ENCODE measurements at regions not wholly inside any gene's neighbourhood (a gene's known extent, or its start where the extent isn't known, plus 50 kb on each side); places are given as distances from the start of the nearest gene placed in this dataset.

- RAD21 ChIA-PET (ENCODE audit: unreplicated experiment): interaction anchor here (0.6 kb wide), 1 partner anchor 67 kb away, joined by 3 read pairs; no protein-coding TSS in a partner anchor
- H3K9me3 ChIP-seq (replicated peaks; ENCODE audit: control insufficient read depth, insufficient read depth, low read length): no peaks in the 10 kb centered on the region
These were observed 604.4 kb upstream of the SPRY2 start for GRCh38 chr13:80945328-80945727.

More at GRCh38 chr13:80945328-80945727, 604.4 kb upstream of the SPRY2 start:
- no peaks in the 10 kb centered on the region for H3K4me1 ChIP-seq (ENCODE audit: control insufficient read depth, insufficient read depth, low read length)
- H3K4me2 ChIP-seq (ENCODE audit: control insufficient read depth, insufficient read depth): no peak overlapping the region
- SMC1A ChIA-PET (ENCODE audit: uncharacterized antibody, unreplicated experiment): interaction anchor here (0.9 to 1.6 kb wide), 2 partner anchors 9 to 11 kb away, joined by 4 to 5 read pairs; no protein-coding TSS in a partner anchor
- H3K79me2 ChIP-seq (ENCODE audit: control insufficient read depth, insufficient read depth, low read length): no peaks in the 10 kb centered on the region
- FAIRE-seq: no peak
- H3K36me3 ChIP-seq (ENCODE audit: control insufficient read depth in 2 of 2, insufficient read depth in 2 of 2, low read length in 1 of 2): no peaks in the 10 kb centered on the region
- no peak for TF ChIP-seq HDAC2 (IDR thresholded peaks at IDR 0.05)
- TF ChIP-seq MYB (IDR thresholded peaks at IDR 0.05; ENCODE audit: borderline replicate concordance, low read depth, low read length): no peak
- TF ChIP-seq, protein P1, sequence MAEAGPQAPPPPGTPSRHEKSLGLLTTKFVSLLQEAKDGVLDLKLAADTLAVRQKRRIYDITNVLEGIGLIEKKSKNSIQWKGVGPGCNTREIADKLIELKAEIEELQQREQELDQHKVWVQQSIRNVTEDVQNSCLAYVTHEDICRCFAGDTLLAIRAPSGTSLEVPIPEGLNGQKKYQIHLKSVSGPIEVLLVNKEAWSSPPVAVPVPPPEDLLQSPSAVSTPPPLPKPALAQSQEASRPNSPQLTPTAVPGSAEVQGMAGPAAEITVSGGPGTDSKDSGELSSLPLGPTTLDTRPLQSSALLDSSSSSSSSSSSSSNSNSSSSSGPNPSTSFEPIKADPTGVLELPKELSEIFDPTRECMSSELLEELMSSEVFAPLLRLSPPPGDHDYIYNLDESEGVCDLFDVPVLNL (IDR thresholded peaks at IDR 0.05; ENCODE audit: low read depth, low read length): no peak
- no peak for TF ChIP-seq KLF5 (IDR thresholded peaks at IDR 0.05; ENCODE audit: partially characterized antibody)
- no peak for TF ChIP-seq ETV6 (conservative IDR thresholded peaks at IDR 0.05 in 1 of 2, IDR thresholded peaks at IDR 0.05 in 1 of 2; ENCODE audit: borderline replicate concordance in 1 of 2, low read depth in 1 of 2)
- no peak for TF ChIP-seq SPI1 (IDR thresholded peaks at IDR 0.05; ENCODE audit: borderline replicate concordance, insufficient read depth, low read depth, low read length)
- no peak for TF ChIP-seq ATF3 (IDR thresholded peaks at IDR 0.05; ENCODE audit: borderline replicate concordance, extremely low read depth, low read depth, low read length)
- TF ChIP-seq RFX5 (IDR thresholded peaks at IDR 0.05; ENCODE audit: low read depth, low read length): no peak
- TF ChIP-seq SIN3A (IDR thresholded peaks at IDR 0.05; ENCODE audit: low read depth, low read length): no peak
- no peak for TF ChIP-seq IRF5 (IDR thresholded peaks at IDR 0.05; ENCODE audit: borderline replicate concordance)
- no peak for TF ChIP-seq LARP7 (IDR thresholded peaks at IDR 0.05)
- TF ChIP-seq CEBPZ (IDR thresholded peaks at IDR 0.05; ENCODE audit: low read depth, low read length): no peak
- no peak for TF ChIP-seq RAD51 (IDR thresholded peaks at IDR 0.05)
- TF ChIP-seq NFYB (IDR thresholded peaks at IDR 0.05; ENCODE audit: insufficient read depth, low read depth, low read length): no peak
- no peak for TF ChIP-seq IKZF2 (IDR thresholded peaks at IDR 0.05)
- BruUV-seq (replicated peaks): no TSS peak
- 28% methylated on average over 3 of the region's 3 CpGs for WGBS (ENCODE audit: insufficient coverage, insufficient replicate concordance, low lambda C conversion rate, missing lambda C conversion rate)
- H2AFZ ChIP-seq (ENCODE audit: control insufficient read depth, low read depth, low read length): no peak overlapping the region
- no peak for ATAC-seq
- no peak for DNase-seq (ENCODE audit: low read depth, low spot score)
- H3K4me3 ChIP-seq: no peak overlapping the region
- POLR2A ChIA-PET: no interaction called here
- no peaks in the 10 kb centered on the region for H4K20me1 ChIP-seq (ENCODE audit: control insufficient read depth, insufficient read depth)
- in situ Hi-C loops (cut with MboI) (no loop called here), intact Hi-C loops (cut with micrococcal nuclease; ENCODE audit: unreplicated experiment) (no loop called here)
- no peak overlapping the region for H3K27ac ChIP-seq (ENCODE audit: control insufficient read depth, insufficient read depth)
- H3K9ac ChIP-seq (ENCODE audit: control insufficient read depth, insufficient read depth, low read length): no peak overlapping the region
- CTCF ChIA-PET: no interaction called here
- H3K27me3 ChIP-seq (replicated peaks in 1 of 2; ENCODE audit: control insufficient read depth in 2 of 2, insufficient read depth in 2 of 2, low read length in 1 of 2): no peaks in the 10 kb centered on the region

All from GM12878 (cell line).